ENCODE measurements at regions not wholly inside any gene's neighbourhood (a gene's known extent, or its start where the extent isn't known, plus 50 kb on each side); places are given as distances from the start of the nearest gene placed in this dataset.
"Not testable (repeated sequence)": the region's sequence is repeated elsewhere in the genome, so short reads cannot be mapped to it uniquely, and the experiment has no call there.

- no peak overlapping the region for H3K4me3 Mint-ChIP-seq
- no peaks in the 10 kb centered on the region for H3K27me3 Mint-ChIP-seq
- ChIA-PET CTCF (no interaction called here), POLR2A (no interaction called here)
- no peak overlapping the region for H3K27ac Mint-ChIP-seq
- no peak for DNase-seq
- H3K9me3 Mint-ChIP-seq: no peaks in the 10 kb centered on the region
- no peaks in the 10 kb centered on the region for H3K36me3 Mint-ChIP-seq (ENCODE audit: low read depth)
- H3K4me1 Mint-ChIP-seq: no peaks in the 10 kb centered on the region
Observed at GRCh38 chr13:107617527-107617926, 597.8 kb downstream of the LIG4 start.

GRCh38 chr13:107612376-107612775, 603.0 kb downstream of the LIG4 start:
- Mint-ChIP-seq H3K36me3 (ENCODE audit: low read depth) (no peaks in the 10 kb centered on the region), H3K4me3 (no peak overlapping the region), H3K27ac (no peak overlapping the region), H3K9me3 (peaks cover 3% of the 10 kb centered on the region), H3K4me1 (no peaks in the 10 kb centered on the region), H3K27me3 (no peaks in the 10 kb centered on the region)
- ChIA-PET CTCF (no interaction called here), POLR2A (no interaction called here)
- no peak for DNase-seq

GRCh38 chr13:107608736-107609135, 606.6 kb downstream of the LIG4 start:
- Mint-ChIP-seq H3K4me3 (no peak overlapping the region), H3K36me3 (ENCODE audit: low read depth) (no peaks in the 10 kb centered on the region), H3K4me1 (no peaks in the 10 kb centered on the region), H3K9me3 (peaks cover 3% of the 10 kb centered on the region), H3K27ac (no peak overlapping the region), H3K27me3 (no peaks in the 10 kb centered on the region)
- CTCF ChIA-PET: no interaction called here
- POLR2A ChIA-PET: no interaction called here
- no peak for DNase-seq

DNA sequence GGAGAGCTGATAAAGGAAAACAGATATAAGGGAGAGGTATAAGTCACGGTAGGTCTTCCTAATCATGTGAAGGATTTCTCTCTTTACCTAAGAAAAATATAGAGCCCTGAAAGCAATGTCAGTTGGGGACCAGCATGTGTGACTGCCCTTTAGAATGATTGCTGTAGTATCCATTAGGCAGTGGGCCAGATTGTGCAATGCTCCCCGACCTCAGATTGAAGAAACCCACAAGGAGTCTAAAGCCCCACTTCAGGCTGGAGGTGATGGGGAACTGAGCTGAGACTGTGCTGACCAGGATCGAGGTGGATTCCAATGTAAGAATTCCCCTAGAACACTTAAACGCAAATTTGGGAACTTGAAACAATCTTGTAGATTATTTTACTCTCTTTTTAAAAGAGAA, 614.4 kb downstream of the LIG4 start:
- Mint-ChIP-seq H3K4me3 (no peak overlapping the region), H3K9me3 (no peaks in the 10 kb centered on the region), H3K36me3 (ENCODE audit: low read depth) (no peaks in the 10 kb centered on the region), H3K27ac (no peak overlapping the region), H3K27me3 (no peaks in the 10 kb centered on the region), H3K4me1 (no peaks in the 10 kb centered on the region)
- no peak for DNase-seq
- ChIA-PET CTCF (no interaction called here), POLR2A (no interaction called here)

DNA sequence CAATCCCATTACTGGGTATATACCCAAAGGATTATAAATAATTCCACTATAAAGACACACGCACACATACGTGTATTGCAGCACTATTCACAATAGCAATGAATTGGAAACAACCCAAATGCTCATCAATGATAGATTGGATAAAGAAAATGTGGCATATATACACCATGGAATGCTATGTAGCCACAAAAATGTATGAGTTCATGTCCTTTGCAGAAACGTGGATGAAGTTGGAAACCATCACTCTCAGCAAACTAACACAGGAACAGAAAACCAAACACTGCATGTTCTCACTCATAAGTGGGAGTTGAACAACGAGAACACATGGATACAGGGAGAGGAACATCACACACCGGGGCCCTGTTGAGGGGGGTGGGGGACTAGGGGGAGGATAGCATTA, 619.0 kb downstream of the LIG4 start:
- POLR2A ChIA-PET; H3K27me3 Mint-ChIP-seq; H3K4me3 Mint-ChIP-seq; H3K4me1 Mint-ChIP-seq; H3K27ac Mint-ChIP-seq; H3K36me3 Mint-ChIP-seq (ENCODE audit: low read depth); H3K9me3 Mint-ChIP-seq; DNase-seq; CTCF ChIA-PET: not testable (repeated sequence)

DNA sequence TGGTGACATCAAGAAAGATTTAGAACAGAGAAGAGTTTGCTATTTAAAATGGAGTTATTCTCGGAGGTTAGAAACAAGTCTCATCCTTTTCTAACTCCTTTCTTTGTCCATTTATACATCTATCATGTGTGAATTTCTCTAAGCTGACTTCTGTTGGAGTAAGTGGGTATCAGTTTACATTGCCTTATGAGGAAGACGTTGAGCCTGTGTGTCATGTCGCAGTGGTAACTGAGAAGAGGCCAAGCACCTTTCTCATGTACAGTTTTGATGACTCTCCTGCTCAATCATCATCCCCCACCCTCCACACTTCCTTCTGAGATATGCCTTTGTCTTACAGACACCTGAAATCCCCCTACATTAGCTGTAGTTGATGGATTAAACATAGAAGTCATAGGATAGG, 624.8 kb downstream of the LIG4 start:
- Mint-ChIP-seq H3K4me1 (no peaks in the 10 kb centered on the region), H3K27me3 (no peaks in the 10 kb centered on the region), H3K4me3 (no peak overlapping the region), H3K9me3 (no peaks in the 10 kb centered on the region), H3K36me3 (ENCODE audit: low read depth) (no peaks in the 10 kb centered on the region), H3K27ac (no peak overlapping the region)
- DNase-seq: no peak
- ChIA-PET POLR2A (no interaction called here), CTCF (no interaction called here)

DNA sequence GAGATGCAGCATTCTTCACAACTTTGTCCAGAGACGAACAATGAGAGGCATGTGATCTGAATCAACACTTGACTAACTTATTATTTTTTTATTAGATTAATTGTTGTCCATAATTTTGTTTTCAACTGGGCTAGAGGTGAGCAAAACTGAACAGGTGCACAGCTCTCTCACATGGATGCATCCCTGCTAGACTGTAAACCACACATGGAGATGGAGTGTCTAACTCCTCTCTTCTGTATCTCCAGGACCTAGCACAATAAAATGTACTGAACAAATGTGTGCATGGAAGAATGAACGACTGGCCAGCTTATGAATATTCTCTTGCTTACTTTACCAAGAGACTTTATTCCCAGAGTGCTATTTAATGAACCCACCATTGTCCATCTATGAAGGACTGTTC, 627.7 kb downstream of the LIG4 start:
- H3K27ac Mint-ChIP-seq: no peak overlapping the region
- no peaks in the 10 kb centered on the region for H3K4me1 Mint-ChIP-seq
- H3K36me3 Mint-ChIP-seq (ENCODE audit: low read depth): no peaks in the 10 kb centered on the region
- H3K4me3 Mint-ChIP-seq: no peak overlapping the region
- ChIA-PET POLR2A (no interaction called here), CTCF (no interaction called here)
- H3K9me3 Mint-ChIP-seq: no peaks in the 10 kb centered on the region
- no peaks in the 10 kb centered on the region for H3K27me3 Mint-ChIP-seq
- no peak for DNase-seq

DNA sequence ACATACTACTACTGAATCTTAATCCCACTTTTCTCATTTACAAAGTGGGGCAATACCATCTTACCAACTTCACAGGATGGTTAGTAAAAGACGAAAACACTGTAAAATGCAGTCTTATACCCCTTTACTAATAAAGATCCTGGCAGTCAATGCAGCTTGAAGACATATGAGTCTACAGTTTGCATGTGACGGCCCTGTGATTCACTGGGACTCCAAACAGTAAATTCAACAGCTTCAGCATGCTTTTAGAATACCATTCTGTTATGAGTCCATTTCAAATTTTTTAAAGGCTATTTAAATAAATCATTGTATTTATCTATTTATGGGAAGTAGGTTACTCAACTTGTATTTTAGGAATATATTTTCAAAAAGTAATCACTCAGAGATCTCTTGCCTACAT, 629.1 kb downstream of the LIG4 start:
- Mint-ChIP-seq H3K9me3 (no peaks in the 10 kb centered on the region), H3K4me3 (no peak overlapping the region), H3K27me3 (no peaks in the 10 kb centered on the region), H3K4me1 (no peaks in the 10 kb centered on the region), H3K36me3 (ENCODE audit: low read depth) (no peaks in the 10 kb centered on the region), H3K27ac (no peak overlapping the region)
- CTCF ChIA-PET: no interaction called here
- no peak for DNase-seq
- POLR2A ChIA-PET: no interaction called here

DNA sequence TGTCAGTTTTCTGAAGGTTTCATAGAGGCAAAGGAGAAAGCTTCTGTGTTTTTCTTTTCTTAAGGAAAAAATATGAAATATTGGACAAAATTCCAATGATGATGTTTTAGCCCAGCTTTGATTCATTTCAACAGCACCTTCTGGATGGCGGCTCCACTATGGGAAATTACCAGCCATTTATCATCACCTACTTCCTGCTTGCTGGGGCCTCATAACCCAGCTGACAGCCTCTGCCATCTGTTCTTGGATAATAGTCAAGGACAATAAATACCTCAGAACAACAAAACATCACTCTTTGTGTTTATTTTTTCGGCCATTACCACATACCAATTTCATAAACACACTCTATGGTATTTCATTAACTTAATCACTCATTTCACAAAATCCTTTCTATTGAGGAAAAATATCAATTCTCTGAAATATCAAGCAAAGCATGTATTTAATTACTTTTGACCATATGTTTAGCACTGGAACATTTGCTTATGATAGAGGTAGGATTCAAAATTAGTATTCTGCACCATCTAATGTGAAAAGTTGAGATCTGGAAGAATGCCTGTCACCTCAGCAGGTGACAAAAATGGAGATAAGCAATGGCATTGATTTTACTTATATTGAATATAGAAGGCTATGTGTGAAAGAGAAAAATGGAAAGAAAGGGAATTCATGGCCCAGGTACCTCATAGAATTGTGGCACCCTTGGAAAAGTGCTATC, 629.7 kb downstream of the LIG4 start:
- ChIA-PET CTCF (no interaction called here), POLR2A (no interaction called here)
- H3K27ac Mint-ChIP-seq: no peak overlapping the region
- no peaks in the 10 kb centered on the region for H3K4me1 Mint-ChIP-seq
- no peak for DNase-seq
- H3K9me3 Mint-ChIP-seq: no peaks in the 10 kb centered on the region
- no peaks in the 10 kb centered on the region for H3K27me3 Mint-ChIP-seq
- H3K36me3 Mint-ChIP-seq (ENCODE audit: low read depth): no peaks in the 10 kb centered on the region
- H3K4me3 Mint-ChIP-seq: no peak overlapping the region

DNA sequence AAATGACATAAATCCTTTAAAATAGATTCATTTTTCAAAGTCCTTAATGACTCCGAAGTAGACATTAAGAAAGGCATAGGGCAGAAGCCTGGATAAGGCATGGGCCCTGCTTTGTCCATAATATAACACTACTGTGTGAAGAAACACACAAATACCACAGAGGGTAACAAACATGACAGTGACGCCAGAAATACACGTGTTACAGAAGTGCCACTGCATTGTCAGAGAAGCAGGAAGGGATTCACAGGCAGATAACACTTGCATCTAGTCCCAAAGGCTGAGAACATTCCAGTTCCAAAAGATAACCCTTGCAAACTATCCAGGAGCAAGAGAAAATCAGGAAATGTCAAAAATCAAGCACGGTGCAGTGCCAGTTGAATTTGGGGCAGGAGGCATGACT, 633.2 kb downstream of the LIG4 start:
- H3K36me3 Mint-ChIP-seq (ENCODE audit: low read depth): no peaks in the 10 kb centered on the region
- DNase-seq: no peak
- H3K27ac Mint-ChIP-seq: no peak overlapping the region
- H3K4me3 Mint-ChIP-seq: no peak overlapping the region
- ChIA-PET POLR2A (no interaction called here), CTCF (no interaction called here)
- H3K4me1 Mint-ChIP-seq: no peaks in the 10 kb centered on the region
- H3K9me3 Mint-ChIP-seq: peaks cover 3% of the 10 kb centered on the region
- H3K27me3 Mint-ChIP-seq: no peaks in the 10 kb centered on the region

- ChIA-PET POLR2A (no interaction called here), CTCF (no interaction called here)
- H3K4me3 Mint-ChIP-seq: no peak overlapping the region
- no peaks in the 10 kb centered on the region for H3K36me3 Mint-ChIP-seq (ENCODE audit: low read depth)
- H3K9me3 Mint-ChIP-seq: peaks cover 3% of the 10 kb centered on the region
- no peaks in the 10 kb centered on the region for H3K27me3 Mint-ChIP-seq
- H3K4me1 Mint-ChIP-seq: no peaks in the 10 kb centered on the region
- no peak overlapping the region for H3K27ac Mint-ChIP-seq
- DNase-seq: no peak
Observed at GRCh38 chr13:107580741-107581412, 634.5 kb downstream of the LIG4 start.

DNA sequence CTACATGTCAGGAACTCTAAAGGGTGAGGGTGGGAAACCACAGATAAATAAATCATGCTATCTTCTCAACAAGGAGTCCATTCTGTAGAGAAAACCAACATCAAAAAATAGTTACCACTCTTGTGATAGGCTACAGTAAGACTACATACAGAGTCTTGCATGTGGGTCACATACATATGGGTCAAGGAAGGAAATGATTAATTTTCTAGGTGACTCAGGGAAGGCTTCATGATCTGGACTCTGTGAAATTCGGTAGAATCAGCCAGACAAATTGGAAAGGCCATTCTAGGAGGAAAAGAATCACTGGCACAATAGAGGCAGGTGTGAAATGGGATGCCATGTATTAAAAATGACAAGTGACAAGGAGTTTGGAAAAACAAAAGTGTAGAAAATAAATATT, 638.9 kb downstream of the LIG4 start:
- Mint-ChIP-seq H3K27ac (no peak overlapping the region), H3K27me3 (no peaks in the 10 kb centered on the region), H3K4me3 (no peak overlapping the region), H3K36me3 (ENCODE audit: low read depth) (no peaks in the 10 kb centered on the region), H3K9me3 (peaks cover 6% of the 10 kb centered on the region), H3K4me1 (no peaks in the 10 kb centered on the region)
- CTCF ChIA-PET: no interaction called here
- POLR2A ChIA-PET: no interaction called here
- DNase-seq: no peak

- CTCF ChIA-PET: no interaction called here
- Mint-ChIP-seq H3K27ac (no peak overlapping the region), H3K36me3 (ENCODE audit: low read depth) (no peaks in the 10 kb centered on the region), H3K9me3 (peaks cover 3% of the 10 kb centered on the region), H3K4me3 (no peak overlapping the region), H3K4me1 (no peaks in the 10 kb centered on the region), H3K27me3 (no peaks in the 10 kb centered on the region)
- DNase-seq: no peak
- POLR2A ChIA-PET: no interaction called here
Observed at GRCh38 chr13:107574517-107575210, 640.7 kb downstream of the LIG4 start.

DNA sequence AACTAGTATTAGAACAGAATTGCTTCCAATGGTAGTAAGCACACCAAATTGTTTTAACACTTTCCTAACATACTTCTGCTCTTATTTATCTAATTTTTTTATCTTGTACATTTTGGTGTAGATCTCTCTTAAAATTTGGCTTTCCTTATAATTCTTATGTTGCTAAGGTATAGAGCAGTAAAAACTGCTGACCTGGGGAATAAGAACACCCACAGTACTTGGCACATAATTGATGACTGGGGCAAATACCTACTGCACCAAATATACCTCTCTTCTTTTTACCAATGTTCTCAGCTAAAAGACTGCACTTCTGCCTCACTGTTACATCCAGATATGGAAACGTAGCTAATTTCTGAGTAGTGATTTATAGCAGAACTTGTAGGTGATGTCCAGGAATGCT, 642.2 kb downstream of the LIG4 start:
- Mint-ChIP-seq H3K27me3 (no peaks in the 10 kb centered on the region), H3K9me3 (peaks cover 3% of the 10 kb centered on the region), H3K4me1 (no peaks in the 10 kb centered on the region), H3K27ac (no peak overlapping the region), H3K4me3 (no peak overlapping the region), H3K36me3 (ENCODE audit: low read depth) (no peaks in the 10 kb centered on the region)
- no peak for DNase-seq
- ChIA-PET POLR2A (no interaction called here), CTCF (no interaction called here)
